ENCODE measurements at regions not wholly inside any gene's neighbourhood (a gene's known extent, or its start where the extent isn't known, plus 50 kb on each side); places are given as distances from the start of the nearest gene placed in this dataset.

- TF ChIP-seq CTCF (IDR thresholded peaks at IDR 0.05) (no peak), POLR2A (IDR thresholded peaks at IDR 0.05) (no peak)
Observed at GRCh38 chr12:46082490-46083200, 92.3 kb upstream of the SCAF11 start.
